Putamen (tissue), 1 donor: ENCODE measurements at regions not wholly inside any gene's neighbourhood (a gene's known extent, or its start where the extent isn't known, plus 50 kb on each side); places are given as distances from the start of the nearest gene placed in this dataset.
"Not testable (repeated sequence)": the region's sequence is repeated elsewhere in the genome, so short reads cannot be mapped to it uniquely, and the experiment has no call there.

Experiments
- DNase-seq: peaks from one replicate; pipeline ENCODE4 v3.0.0-alpha.2; 2016; ENCODE audit warnings: low spot score

DNA sequence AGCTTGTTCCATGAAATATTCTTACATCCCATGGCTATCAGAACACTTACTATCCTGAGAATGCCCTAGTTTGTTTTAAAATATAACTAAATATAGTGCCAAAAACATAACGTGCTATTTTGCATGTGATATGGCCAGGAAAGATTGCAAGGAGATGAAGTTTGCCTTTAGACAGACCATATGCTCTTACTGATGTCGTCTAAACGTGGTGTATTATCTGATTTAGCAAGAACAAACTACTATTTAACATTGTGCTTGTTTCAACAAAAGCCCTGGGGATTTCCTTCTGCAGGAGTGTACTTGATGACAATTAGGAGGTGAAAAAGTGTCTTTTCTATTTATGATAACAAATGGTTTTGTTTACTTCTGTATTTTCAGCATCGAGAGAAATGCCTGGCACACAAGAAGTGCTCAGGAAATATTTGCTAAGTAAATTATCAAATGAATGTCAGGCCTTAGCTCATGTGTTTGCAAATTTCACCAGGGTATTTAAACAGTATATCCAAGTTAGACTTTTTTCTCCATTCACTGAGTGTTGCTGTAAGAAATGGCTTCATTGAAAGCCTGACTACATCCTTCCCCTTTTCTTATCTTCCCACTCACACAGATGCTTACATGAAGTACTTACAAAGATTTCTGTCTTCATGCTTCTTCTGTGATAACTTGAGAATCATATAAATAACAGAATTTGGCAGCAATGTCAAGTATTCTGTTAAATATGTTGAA lies 1033.6 kb downstream of the CDH8 start:
- no peak for DNase-seq

DNA sequence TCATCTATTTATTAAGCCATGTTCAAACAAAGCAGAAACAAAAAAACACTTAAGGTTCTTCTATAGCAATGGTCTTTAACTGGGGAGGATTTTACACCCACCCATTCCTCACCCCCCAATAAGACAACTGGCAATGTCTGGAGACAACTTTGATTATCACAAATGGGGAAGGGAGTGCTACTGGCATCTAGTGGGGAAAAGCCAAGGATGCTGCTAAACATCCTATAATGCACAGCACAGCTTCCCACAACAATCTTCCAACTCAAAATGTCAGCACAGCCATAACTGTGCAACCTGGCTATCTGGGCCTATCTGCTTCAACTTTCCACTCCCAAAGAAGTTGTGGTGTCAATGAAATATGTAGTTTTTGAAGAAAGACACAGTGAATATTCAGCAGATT lies 1044.4 kb downstream of the CDH8 start:
- DNase-seq: no peak

DNA sequence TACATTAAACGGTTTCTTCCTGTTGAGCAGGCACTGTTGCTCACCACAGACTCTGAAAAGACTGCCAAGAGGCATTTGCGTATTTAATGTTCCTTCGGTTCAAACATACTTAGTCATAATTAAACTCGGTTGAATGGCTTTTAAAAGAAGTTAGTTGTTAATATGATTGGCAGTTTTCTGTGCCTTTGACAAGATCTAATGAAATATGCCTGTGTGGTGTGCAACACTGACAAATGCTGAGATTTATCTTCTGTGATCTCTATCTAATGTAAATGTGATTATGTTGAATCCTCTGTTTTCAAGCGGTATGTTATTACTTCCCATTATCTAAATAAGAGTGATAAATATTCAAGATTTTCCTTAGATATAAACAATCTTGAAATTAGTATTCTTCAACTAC lies 1046.6 kb downstream of the CDH8 start:
- no peak for DNase-seq

DNA sequence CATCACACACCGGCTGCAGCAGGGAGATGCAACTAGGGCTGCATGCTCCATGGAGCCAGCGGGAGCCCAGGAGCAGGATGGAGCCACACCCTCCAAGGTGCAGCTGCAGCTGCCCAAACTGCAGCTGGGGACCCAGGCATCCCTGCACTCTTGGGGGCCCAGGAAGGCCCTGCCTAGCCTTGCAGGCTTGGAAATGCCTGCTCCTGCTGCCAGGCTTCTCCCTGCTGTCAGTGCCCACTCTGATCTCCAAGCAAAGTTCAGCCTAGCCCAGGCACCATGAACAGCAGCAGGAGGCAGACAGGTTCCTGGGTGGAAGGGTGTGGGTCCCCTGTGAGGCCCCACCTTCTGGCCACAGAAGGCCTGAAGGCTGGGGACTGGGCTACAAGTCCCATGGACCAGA lies 1057.1 kb downstream of the CDH8 start:
- no peak for DNase-seq

DNA sequence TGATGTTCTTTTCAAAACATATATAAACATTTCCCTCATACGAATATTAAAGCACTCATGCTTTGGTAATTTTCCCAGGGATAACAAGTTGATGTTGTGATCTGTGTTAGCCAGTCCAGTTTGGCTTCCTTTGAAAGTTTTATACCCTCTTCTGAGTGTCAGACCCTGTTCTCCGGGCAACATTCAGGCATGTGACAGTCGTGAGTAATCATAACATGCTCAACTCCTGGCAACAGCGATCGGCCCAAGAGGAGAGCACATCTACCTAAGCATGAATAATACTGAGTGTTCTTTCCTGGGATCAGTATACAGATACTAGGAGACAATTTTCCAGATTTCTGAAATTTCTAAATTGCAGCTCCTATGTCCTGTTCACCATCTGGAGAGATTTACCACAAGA lies 1086.4 kb downstream of the CDH8 start:
- no peak for DNase-seq

DNA sequence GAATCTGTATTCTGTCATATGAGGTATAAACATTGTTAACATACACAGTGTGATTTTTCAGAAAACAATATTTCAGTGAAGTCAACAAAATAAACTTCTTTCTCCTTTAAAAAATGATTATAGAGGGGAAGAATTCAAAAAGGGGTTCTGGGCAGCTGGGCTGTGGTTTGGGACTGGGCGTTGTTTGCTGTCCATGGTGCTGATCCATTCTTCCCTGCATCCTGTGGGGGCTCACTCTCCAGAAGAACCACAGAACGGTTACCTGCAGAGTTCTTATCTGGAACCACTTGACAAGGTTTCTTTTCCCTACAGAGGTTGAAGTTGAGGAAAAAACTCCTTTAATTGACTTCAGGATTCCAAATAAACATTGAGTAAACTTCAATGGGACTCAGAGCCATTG lies 1091.0 kb downstream of the CDH8 start:
- no peak for DNase-seq

DNA sequence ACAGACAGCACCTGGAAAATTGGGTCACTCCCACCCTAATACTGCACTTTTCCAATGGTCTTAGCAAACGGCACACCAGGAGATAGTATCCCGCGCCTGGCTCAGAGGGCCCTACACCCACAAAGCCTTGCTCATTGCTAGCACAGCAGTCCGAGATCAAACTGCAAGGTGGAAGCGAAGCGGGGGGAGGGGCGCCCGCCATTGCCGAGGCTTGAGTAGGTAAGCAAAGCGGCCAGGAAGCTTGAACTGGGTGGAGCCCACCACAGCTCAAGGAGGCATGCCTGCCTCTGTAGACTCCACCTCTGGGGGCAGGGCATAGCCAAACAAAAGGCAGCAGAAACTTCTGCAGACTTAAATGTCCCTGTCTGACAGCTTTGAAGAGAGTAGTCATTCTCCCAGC lies 1100.0 kb downstream of the CDH8 start:
- not testable (repeated sequence) for DNase-seq

DNA sequence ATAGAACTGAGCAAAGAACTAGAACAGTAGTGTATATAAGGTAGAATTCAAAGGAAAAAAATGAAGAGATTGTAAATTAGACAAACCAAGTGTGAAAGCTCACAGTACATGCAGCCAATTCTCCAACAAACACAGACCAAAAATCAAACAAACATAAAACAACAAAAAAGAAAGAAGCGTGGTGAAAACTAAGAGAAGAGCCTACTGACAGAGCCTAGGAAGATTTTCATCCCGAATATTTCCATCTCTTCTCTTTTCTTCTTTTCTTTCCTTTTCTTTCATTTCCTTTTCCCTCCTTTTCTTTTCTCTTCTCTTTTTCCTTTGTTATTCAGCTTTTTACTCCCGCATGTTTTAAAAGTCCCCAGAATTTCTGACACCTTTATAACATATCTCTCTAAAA lies 1103.6 kb downstream of the CDH8 start:
- DNase-seq: no peak

DNA sequence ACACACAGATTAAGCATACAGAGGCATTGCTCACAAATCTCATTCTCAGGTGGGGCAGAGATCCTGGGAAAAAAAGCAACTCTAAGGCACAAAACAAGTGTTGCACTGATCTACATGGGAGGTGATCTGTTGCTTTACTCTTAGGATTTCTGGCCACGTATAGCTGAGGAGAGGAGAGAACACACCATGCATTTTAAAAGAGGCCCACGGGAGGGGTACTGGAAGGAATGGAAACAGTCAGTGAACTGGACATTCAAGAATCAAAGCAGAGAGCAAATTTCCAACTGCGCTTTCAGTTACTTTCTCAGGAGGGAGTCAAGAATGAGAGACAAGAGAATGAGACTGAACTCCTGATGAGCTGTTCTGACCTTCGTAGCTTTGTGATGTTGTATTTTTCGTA lies 1105.9 kb downstream of the CDH8 start:
- no peak for DNase-seq

DNA sequence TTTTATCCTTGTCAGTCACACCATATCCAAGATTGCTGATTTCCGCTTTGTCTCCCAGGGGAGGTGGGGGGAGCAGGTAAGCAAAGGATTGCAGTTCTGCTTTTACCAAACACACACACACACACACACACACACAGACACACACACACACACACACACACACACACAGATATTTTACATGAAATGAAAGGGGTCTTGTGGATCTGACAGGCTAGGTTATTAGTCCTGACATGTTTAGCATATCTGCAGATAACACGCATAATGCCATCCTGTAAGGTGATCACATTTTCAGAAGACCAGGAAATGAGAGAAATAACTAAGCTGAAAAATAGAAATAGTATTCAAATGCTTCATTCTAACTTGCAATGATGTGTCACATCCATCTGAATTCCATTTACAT lies 1113.3 kb downstream of the CDH8 start:
- no peak for DNase-seq

DNA sequence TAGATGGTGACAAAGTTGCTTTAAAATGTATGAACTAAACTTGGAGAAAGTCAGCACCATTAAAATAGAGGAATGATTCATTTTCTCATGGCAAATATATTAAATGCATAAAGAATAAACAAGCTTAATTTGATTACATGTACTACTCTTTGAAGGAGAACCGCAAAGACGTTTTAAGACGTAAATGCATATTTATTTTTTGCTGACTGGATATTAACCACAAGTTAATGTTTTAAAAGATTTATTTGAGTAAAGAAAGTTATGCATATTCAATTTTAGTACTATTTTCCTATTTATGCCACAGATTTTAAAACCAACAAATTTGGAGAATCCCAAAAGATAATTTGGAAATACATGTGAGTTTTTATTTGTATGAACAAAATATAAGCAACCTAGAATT lies 1121.9 kb downstream of the CDH8 start:
- DNase-seq: no peak

DNA sequence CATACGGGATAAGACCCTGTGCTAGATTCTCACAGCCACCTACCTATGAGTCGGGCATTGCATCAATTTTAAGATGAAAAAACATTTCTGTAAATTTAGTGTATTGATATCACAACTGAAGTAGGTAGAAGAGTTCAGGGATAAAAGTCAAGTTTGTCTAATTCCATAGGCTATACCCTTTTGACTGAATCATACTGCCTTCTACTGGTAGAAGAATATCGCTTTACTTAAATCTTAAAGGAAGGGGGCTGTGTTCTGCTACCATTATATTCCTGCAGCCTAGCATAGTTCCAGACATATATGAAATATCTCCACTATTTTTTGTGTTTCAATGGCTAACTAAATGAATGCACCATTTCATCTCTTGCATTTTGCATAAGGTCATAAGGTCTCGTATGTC lies 1128.6 kb downstream of the CDH8 start:
- DNase-seq: no peak

DNA sequence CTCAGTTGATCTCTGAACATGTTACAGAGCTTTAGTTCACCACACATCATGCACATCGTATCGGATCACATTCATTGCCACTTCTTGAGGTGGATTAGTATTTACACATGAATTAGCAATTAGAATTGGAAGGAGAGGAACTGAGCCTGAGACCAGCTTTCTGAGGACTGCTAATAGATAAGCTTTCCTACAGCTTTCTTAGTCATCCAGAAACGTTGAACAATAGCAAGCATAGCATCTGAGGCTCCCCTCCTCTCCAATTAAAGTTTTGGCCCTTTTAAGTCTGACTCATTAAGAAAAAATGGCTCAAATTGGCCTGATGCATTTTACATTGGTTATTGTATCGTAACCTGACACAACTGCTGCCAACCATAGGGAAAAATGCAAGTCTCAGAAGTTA lies 1130.4 kb downstream of the CDH8 start:
- DNase-seq: no peak

DNA sequence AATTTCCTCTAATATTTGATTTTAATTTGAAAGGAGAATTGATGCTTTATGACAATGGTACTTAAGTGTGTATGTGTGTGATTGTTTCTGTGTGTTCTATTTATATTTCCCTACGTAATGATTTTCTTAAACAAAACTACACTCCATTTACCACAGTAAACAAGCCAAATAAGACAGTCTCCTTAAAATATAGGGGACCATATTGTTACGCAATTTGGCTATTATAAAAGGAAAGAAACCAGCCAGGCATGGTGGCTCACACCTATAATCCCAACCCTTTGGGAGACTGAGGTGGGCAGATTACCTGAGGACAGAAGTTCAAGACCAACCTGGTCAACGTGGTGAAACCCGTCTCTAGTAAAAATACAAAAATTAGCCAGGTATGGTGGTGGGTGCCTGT lies 1134.1 kb downstream of the CDH8 start:
- no peak for DNase-seq

DNA sequence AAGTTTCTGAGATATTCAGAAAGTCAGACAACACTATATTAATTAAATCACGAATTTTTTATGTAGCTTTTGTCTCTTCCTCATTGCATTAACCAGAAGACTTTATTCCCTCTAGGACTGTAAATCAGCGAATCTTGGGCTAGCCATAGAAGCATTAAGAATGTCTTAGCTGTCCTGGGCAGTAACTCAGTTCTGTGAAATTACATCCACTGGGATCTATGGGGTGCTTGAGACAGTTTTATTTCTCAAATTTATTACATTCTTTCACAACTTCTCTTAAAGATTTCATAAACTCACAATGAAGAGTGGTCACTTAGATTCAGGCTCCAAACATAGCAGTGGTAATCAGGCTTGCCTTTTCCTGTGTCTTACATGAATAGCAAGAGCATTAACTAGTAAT lies 1153.4 kb downstream of the CDH8 start:
- no peak for DNase-seq

DNA sequence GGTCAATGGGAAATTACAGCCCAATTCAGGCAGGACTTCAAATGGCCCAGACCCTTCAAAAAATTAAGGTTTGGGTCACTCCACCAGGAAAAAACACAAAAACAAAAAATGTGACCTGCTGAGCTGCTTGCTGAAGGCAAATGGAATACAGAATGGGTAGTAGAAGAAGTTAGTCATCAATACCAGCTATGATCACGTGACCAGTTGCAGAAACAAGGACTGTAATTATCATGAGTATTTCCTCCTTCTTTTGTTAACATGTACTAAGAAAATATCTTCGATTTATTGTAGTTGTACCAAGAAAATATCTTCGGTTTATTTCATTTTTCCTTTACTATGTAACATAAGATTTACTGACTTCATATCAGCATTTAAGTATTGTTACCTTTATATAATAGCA lies 1183.6 kb downstream of the CDH8 start:
- DNase-seq: no peak

DNA sequence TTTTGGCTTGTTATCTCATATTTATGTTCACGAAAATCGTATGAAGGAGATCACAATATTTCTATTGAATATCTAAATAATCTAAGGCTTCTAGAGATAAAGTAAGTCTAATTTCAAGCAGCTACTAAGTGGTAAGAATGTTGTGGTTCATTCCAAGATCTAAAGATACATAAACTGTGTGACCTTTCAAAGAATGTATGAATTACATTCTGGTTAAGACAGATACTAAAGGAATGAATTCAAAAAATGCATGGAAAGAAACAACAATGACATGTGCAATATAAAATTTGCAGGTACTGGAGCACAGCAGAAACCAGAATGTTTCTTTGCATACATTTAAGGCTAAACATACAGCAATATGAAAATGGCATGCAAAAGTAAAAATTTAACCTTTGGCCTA lies 1214.6 kb downstream of the CDH8 start:
- DNase-seq: no peak

DNA sequence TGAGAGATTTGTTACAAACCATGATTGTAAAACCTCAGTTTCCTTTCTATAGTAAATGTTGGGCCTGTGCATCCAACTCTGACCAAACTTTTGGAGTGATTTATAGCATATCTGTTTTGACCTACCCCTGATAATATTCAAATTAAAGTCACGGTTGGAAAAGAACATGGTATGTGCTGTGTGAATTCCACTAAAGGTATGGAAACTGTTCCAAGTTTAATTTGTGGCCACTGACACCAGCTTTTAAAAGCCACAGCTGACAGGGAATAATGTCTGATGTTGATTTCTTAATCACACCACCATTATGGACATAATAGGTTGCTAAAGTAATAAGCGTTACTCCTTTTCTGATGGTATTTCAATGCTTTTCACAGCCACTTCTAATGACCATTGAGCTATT lies 1215.9 kb downstream of the CDH8 start:
- no peak for DNase-seq

DNA sequence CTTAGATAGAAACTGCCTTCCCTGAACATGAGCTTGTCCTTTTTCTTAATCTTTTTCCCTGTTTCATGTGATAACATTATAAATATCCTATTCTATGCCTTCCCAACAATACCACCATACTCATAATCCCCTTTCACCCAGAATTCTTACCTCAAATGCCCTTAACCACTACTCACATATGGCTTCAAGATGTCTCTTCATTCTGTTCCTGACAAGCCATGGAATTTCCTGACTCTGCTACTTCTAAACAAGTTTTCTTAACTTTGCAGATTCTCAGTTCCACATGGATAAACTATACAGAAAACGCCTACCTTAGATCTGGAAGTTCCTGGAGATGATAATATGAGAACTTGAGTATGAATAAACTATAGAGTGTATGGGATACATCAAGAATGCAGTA lies 1217.8 kb downstream of the CDH8 start:
- no peak for DNase-seq

DNA sequence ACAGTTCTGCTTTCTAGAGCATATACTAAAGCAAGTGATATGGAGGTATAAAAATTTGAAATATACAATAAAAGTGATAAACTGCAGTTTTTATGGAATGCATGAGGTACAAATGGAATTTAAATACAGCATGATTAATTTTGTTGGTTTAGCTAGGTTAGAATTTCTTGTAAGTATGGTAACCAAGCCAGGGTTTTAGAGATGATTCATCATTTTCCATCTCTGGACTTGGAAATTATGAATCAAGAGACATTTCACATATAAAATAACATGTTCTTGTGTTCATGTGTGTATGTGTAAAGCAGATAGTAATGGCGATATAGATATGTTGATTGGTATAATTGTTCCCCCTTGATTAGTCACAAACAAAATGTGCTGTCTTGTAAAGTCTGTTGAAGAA lies 1219.8 kb downstream of the CDH8 start:
- no peak for DNase-seq

DNA sequence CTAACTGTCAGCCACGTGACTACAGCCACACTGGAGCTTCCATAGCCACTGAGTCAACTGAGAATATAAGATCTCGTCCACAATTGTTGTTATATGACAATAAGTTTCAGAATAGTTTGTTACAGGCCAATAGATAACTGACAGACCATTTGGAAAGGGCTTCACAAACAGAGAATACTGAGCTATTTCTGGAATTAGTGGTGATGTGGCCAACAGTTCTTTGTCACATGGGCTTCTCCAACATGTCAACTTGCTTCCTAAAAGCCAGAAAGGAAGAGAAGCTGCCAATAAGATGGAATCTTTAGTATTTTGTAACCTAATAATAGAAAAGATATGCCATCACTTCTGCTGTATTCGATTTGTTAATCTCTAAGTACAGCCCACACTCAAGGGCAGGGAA lies 1220.4 kb downstream of the CDH8 start:
- DNase-seq: no peak

DNA sequence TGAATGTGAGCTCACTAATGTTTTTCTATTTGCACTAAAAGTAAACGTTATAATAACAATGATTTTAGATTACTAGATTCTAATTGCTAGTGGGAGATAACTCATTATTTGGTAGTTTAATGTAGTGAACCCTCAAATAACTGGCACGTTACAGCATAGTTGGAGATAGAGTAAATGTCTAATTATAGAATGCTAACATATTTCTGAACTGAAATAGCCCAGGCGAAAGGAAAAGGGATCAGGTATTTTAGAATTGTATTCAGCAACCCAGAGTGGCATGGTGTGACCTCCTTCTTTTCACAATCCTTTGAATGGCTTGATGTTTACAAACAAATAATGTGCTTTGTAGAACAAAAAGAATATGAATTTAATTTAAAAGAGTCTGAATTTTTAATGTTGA lies 1221.2 kb downstream of the CDH8 start:
- no peak for DNase-seq

DNA sequence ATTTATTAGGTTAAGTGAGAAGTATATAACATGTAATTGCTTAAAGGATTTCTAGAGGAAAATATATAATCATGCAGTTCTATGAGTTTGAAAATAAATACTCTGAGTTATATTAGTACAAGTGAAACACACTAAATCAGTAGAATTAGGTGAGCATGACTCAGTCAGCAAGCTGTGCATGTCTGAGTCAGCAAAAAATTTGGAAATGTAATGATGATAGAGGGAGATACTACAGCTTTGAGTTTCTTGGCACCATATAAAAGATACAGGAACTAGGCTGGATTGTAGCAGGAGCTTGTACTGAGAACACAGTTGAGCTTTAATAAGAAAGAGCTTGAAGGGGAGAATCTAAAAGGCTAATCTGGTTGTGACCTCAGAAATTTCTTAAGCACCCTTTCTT lies 1224.6 kb downstream of the CDH8 start:
- no peak for DNase-seq

DNA sequence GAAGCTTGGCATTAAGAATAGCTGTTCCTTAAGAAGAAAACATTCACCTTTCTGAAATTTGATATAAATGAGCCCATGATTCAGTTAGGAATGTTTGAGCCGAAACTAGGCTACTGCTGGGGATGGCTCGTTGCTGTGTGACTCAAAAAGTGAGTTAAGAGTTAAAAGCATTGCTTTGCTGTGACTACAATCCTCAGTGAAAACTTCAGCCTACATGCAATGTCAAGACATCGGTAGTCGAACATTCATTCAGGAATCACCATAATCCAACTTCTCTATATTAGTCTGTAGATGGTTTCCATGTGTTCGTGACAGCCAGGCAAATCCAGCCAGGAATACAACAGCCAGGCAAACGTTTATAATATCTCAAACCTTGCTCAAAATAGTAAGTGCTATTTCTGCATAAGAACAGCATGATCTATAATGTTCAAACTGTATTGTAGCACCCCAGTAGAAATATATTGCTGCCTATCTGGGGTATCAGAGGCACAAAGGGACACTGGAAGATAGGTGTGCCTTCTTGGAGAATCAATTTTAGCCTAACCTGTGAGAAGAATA lies 1225.1 kb downstream of the CDH8 start:
- DNase-seq: no peak
